ENCODE measurements at regions not wholly inside any gene's neighbourhood (a gene's known extent, or its start where the extent isn't known, plus 50 kb on each side); places are given as distances from the start of the nearest gene placed in this dataset.

- no peak for TF ChIP-seq CTCF (IDR thresholded peaks at IDR 0.05)
- no peak for TF ChIP-seq POLR2A (IDR thresholded peaks at IDR 0.05)
These were observed 71.4 kb downstream of the CARTPT start for GRCh38 chr5:71790433-71790832.
